Occipital lobe (tissue), 1 donor: ENCODE measurements at regions not wholly inside any gene's neighbourhood (a gene's known extent, or its start where the extent isn't known, plus 50 kb on each side); places are given as distances from the start of the nearest gene placed in this dataset.
"Not testable (repeated sequence)": the region's sequence is repeated elsewhere in the genome, so short reads cannot be mapped to it uniquely, and the experiment has no call there.

Experiments used
- DNase-seq: peaks from one replicate; lab custom pipeline; 2025; lab: John Stamatoyannopoulos, UW

- no peak for DNase-seq
These were observed 190.9 kb downstream of the XPNPEP1 start for GRCh38 chr10:109732254-109732965.

- DNase-seq, result not testable (repeated sequence)
These were observed 193.4 kb downstream of the XPNPEP1 start for GRCh38 chr10:109729895-109730294.

GRCh38 chr10:109727436-109727835 lies 195.9 kb downstream of the XPNPEP1 start:
- no peak for DNase-seq

GRCh38 chr10:109726473-109726872 lies 196.8 kb downstream of the XPNPEP1 start:
- DNase-seq, result no peak

DNA sequence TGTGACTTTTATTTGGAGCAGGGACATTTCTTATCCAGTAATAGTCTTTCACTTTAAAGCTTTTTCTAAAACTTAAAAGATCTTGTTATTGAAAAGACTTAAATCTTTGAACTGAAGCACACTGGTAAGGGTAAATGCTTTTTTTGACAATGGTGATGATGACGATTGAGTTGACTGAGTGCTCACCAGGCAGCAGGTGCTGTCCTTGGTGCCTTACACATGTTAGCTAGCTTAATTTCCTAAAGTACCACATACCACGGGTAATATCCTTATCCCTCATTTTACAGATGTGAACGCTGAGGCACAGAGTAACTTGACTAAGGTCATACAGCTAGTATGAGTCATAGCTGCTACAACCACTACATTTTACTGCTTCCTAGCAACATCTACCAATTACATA lies 200.0 kb downstream of the XPNPEP1 start:
- no peak for DNase-seq

- DNase-seq, result no peak
These were observed 201.8 kb downstream of the XPNPEP1 start for GRCh38 chr10:109721453-109722064.

DNA sequence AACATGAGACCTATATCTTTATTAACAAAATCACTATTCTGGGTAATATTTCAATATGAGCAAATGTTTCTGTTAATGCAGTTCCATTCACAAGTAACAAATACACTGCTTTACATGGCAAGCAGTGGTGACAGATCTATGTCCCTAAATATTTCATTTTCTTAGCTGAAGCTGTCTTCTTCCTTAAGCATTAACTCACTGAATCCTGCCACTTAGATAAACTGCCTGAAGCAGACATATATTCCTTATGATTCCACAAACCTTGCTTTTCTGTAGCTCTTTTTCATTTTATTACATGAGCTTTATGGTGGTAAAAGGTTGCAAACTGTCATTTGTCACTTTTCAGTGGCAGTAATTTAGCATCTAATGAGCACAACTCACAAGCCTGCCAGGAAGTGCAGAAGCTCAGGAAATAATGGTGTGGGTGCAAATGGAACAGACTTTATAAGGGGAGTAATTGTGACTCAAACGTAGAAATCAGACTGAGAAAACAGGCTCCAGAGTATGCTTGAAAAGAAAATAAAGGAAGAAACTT lies 217.2 kb downstream of the XPNPEP1 start:
- no peak for DNase-seq

DNA sequence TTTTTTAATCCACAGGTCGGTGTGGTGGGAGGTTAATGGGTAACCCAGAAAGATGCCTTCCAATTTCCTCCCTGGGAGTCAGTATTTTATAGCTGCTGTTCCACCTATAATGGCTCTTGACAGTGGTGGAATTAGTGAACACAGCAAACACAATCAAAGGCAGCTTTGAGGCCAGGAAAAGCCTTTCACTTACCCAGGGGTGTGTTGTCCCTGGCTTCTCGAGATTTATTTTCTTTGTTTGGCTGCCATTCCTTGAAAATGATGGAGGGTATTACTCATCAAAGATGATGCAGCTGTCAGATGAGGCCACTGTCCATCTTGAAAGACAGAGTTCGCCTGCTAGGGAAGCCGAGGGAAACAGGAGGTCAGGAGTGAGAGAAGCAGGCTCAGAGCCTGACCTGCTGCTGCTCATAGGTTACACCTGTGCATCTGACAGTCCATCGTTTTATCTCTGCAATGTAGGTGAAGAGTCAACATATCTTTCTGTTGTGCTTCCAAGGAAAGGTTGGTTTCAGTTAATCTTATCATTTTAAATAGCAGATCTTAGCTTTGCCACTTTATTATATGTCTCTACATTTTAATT lies 221.6 kb downstream of the XPNPEP1 start:
- no peak for DNase-seq

- no peak for DNase-seq
These were observed 224.2 kb downstream of the XPNPEP1 start for GRCh38 chr10:109698882-109699664.

GRCh38 chr10:109698086-109698485 lies 225.2 kb downstream of the XPNPEP1 start:
- no peak for DNase-seq

DNA sequence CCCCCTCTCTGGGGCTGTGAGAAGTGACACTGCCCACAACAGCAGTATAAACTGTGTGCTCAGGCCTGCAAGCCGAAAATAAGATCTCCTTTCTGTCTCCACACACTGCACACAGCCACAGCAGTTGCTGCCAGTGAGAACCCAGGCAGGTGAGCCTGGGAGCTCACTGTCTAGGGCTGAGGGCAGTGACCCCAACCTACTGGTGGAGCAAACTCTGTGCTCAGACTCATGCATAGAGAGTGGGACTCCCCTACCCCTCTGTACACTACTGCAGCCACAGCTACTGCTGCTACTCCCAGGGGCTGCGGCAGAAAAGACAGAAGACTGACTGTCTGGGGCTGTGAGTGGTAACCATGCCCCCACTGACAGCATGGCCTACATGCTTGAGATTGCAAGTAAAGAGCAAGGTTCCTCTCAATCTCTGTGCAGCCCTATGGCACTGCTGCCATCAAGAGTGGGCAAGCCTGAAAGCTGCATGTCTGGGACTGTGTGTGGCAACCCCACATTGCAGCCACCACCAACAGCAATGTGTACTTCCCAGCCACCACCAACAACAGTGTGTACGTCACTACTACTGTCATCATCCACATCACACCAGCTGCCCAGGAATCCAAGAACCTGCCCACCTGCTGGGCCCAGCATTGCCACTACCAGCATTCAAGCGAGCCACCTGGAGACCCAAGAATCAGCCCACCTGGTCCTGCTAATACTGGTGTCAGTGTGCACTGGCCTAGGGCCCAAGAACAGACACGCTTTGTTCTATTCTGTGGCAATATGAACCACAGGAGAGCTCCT lies 226.1 kb downstream of the XPNPEP1 start:
- no peak for DNase-seq

DNA sequence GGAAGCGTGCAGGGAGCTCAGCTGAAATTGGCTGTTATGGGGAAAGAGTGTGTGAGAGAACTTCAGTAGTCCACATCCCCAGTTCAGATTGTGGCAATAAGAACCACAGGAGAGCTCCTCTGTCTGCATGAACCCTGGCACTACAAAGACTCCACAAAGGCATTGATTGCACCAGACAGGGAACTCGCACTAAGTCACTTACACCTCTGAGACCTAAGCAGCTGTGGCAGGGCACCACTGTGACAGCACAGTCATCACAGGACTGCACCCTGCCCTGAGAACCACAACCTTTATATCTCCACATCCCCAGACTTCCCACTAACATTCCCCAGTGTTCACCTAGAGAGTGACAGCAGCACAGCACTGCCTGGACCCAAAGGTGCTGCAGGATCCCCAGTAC lies 226.8 kb downstream of the XPNPEP1 start:
- DNase-seq, result no peak

- no peak for DNase-seq
These were observed 227.3 kb downstream of the XPNPEP1 start for GRCh38 chr10:109695988-109696387.

GRCh38 chr10:109689785-109690184 lies 233.5 kb downstream of the XPNPEP1 start:
- no peak for DNase-seq

GRCh38 chr10:109679478-109679877 lies 243.8 kb downstream of the XPNPEP1 start:
- DNase-seq, result no peak

DNA sequence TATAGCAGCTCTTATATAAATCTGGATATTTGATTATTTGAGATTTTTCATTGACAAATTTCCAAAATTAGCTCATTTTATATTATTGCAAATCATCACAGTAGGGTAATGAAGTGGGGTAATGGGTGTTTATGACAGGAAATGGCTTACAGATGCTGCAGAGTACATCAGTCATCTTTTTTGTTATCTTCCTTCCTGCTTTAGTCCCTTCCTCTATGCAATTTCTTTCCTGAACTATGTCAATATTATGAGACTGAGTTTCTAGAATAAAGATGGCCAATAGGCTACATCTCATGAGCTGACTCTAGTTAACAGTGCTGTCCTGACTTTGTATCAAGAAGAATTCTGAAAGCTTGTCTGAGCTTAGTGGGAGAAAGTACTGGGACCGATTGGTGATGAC lies 244.5 kb downstream of the XPNPEP1 start:
- DNase-seq, result no peak

DNA sequence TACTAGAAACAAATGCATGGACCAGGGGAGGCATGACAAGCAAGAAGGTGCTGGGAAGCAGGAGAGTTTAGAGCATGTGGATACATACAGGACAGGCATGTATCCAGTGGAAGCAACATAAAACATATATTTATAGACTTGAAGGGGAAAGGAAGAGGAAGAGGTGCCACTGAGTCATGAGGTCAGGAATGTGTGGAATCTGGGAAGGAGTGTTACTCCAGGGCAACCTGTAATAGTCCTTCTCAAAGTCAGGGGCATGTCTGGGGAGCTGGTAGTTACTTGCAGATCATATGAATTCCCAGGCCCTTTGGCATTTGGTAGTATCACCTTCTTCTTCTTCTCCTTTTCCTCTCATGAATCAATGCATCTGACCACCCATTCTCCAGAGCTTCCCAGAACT lies 246.6 kb downstream of the XPNPEP1 start:
- DNase-seq, result no peak

GRCh38 chr10:109668703-109669102 lies 254.6 kb downstream of the XPNPEP1 start:
- DNase-seq, result no peak

GRCh38 chr10:109668154-109668665 lies 255.1 kb downstream of the XPNPEP1 start:
- DNase-seq, result no peak

DNA sequence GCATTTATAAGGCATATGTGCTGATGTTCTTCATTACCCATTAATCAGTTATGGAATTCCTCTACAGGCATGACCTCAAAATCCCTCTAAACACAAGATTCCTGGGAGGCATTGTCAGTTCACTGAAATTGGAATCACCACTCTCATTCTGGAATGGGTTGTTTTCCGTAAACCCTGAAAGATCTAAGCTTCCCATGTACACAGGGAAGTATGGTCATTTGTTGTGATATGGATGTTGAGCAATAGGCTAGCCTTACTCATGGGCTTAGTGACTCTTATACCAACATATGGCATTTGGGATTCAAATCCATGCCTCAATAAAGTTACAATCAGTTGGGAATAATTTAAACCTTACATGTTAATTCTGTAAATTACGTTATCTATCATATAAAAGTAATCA lies 258.0 kb downstream of the XPNPEP1 start:
- no peak for DNase-seq

DNA sequence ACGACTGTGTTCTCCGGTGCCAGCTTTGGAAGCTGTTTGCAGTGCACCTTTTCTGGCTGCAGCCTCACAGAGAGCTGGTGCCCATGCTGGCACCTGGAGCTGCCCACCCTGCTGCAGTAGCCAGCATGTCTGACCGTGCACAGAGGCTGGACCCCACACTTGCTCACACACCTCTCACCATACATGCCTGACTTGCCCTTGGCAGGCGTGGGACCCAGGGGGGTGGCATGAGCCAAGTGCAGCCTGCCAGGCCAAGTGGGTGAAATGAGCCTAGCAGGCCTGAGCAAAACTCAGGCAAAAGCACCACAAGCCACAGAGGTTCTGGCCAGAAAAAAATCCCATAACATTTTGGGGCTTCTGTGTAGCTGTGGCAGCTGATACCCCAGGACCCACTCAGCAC lies 258.8 kb downstream of the XPNPEP1 start:
- DNase-seq, result no peak
